GM23338 (cell line): ENCODE measurements at regions not wholly inside any gene's neighbourhood (a gene's known extent, or its start where the extent isn't known, plus 50 kb on each side); places are given as distances from the start of the nearest gene placed in this dataset.

Source experiments
- ATAC-seq: fragments of 200-7000 bp; cut with Tn5 transposase; 3 replicates; pipeline ENCODE4 v1.9.1; 2020
- DNase-seq: peaks from one replicate; pipeline ENCODE4 v3.0.0-alpha.2; 2015; ENCODE audit warnings: low spot score
- H2AFZ ChIP-seq: fragments of 200-600 bp; sonication (generic); 2 replicates; pipeline ENCODE4 v1.8.0; 2016; ENCODE audit warnings: antibody characterized with exemption, mild to moderate bottlenecking, moderate library complexity
- H3F3A ChIP-seq: fragments of 200-600 bp; sonication (generic); replicated peaks from 2 replicates; pipeline ENCODE4 v1.8.0; 2017; ENCODE audit warnings: antibody characterized with exemption, mixed run types, low read depth
- H3K27ac ChIP-seq: fragments of 200-600 bp; sonication (generic); 2 replicates; pipeline ENCODE4 v1.6.1; 2016; ENCODE audit warnings: low read depth
- H3K27me3 ChIP-seq: fragments of 200-600 bp; sonication (generic); 2 replicates; pipeline ENCODE4 v1.8.0; 2016; ENCODE audit warnings: mild to moderate bottlenecking, mixed run types, moderate library complexity; ENCODE audit not compliant: insufficient read depth
- H3K36me3 ChIP-seq: fragments of 200-600 bp; sonication (generic); 2 replicates; pipeline ENCODE4 v1.8.0; 2016; ENCODE audit warnings: mild to moderate bottlenecking; ENCODE audit not compliant: insufficient read depth
- H3K4me1 ChIP-seq: fragments of 200-600 bp; sonication (generic); 2 replicates; pipeline ENCODE4 v1.8.0; 2016; ENCODE audit warnings: mild to moderate bottlenecking, moderate library complexity; ENCODE audit not compliant: insufficient read depth
- H3K4me2 ChIP-seq: fragments of 200-600 bp; sonication (generic); 2 replicates; pipeline ENCODE4 v1.7.1; 2017; ENCODE audit warnings: mixed run types
- H3K4me3 ChIP-seq: fragments of 200-600 bp; sonication (generic); 2 replicates; pipeline ENCODE4 v1.6.1; 2016; ENCODE audit warnings: mixed run types
- H3K79me2 ChIP-seq: fragments of 200-600 bp; sonication (generic); replicated peaks from 2 replicates; pipeline ENCODE4 v1.8.0; 2017; ENCODE audit warnings: mild to moderate bottlenecking; ENCODE audit not compliant: insufficient read depth
- H3K9me2 ChIP-seq: fragments of 200-600 bp; sonication (generic); 2 replicates; pipeline ENCODE4 v1.8.0; 2017; ENCODE audit not compliant: insufficient read depth
- H4K20me1 ChIP-seq: fragments of 200-600 bp; sonication (generic); replicated peaks from 2 replicates; pipeline ENCODE4 v1.8.0; 2017; ENCODE audit warnings: mild to moderate bottlenecking; ENCODE audit not compliant: insufficient read depth
- H3K27ac Mint-ChIP-seq: 2 replicates; pipeline ENCODE4 v1.8.0; 2020; ENCODE audit warnings: inconsistent platforms, mild to moderate bottlenecking, moderate library complexity, mixed read lengths
- H3K27me3 Mint-ChIP-seq: 3 replicates; pipeline ENCODE4 v1.8.0; 2022; ENCODE audit warnings: low read depth, mild to moderate bottlenecking, moderate library complexity, mixed read lengths, inconsistent platforms; ENCODE audit not compliant: insufficient read depth, poor library complexity
- H3K36me3 Mint-ChIP-seq: 3 replicates; pipeline ENCODE4 v1.8.0; 2021; ENCODE audit warnings: low read depth, mild to moderate bottlenecking, inconsistent platforms, moderate library complexity, mixed read lengths
- H3K4me1 Mint-ChIP-seq: 3 replicates; pipeline ENCODE4 v1.8.0; 2020; ENCODE audit warnings: mild to moderate bottlenecking, inconsistent platforms, mixed read lengths
- H3K4me3 Mint-ChIP-seq: 3 replicates; pipeline ENCODE4 v1.8.0; 2021; ENCODE audit warnings: moderate library complexity, mild to moderate bottlenecking, inconsistent platforms, mixed read lengths
- H3K9me3 Mint-ChIP-seq: 3 replicates; pipeline ENCODE4 v1.8.0; 2020; ENCODE audit warnings: moderate library complexity, mild to moderate bottlenecking, inconsistent platforms, mixed read lengths
- CREB1 ChIP-seq: fragments of 250-450 bp; sonication (Bioruptor Pico); IDR thresholded peaks from 2 replicates; pipeline ENCODE4 v1.5.0; 2020; ENCODE audit warnings: low read depth, mild to moderate bottlenecking, moderate library complexity
- ETS1 ChIP-seq: IDR thresholded peaks from 2 replicates; pipeline ENCODE4 v1.6.1; 2016; ENCODE audit warnings: antibody characterized with exemption
- EZH2 ChIP-seq: fragments of 200-600 bp; sonication (generic); IDR thresholded peaks from one replicate; pipeline ENCODE4 v1.8.0; 2017; ENCODE audit warnings: antibody characterized with exemption, mild to moderate bottlenecking, low read depth; ENCODE audit not compliant: unreplicated experiment
- EZH2phosphoT487 ChIP-seq: fragments of 200-600 bp; sonication (generic); IDR thresholded peaks from one replicate; pipeline ENCODE4 v1.8.1; 2018; ENCODE audit warnings: antibody characterized with exemption; ENCODE audit not compliant: unreplicated experiment
- JUNB ChIP-seq: IDR thresholded peaks from one replicate; pipeline ENCODE4 v1.6.1; 2016; ENCODE audit warnings: antibody characterized with exemption; ENCODE audit not compliant: unreplicated experiment
- NANOG ChIP-seq: IDR thresholded peaks from 2 replicates; pipeline ENCODE4 v1.6.1; 2016; ENCODE audit warnings: antibody characterized with exemption, borderline replicate concordance
- POLR2AphosphoS5 ChIP-seq: IDR thresholded peaks from 2 replicates; pipeline ENCODE4 v1.6.1; 2016; ENCODE audit warnings: antibody characterized with exemption, low read depth
- STAT1 ChIP-seq: IDR thresholded peaks from one replicate; pipeline ENCODE4 v1.6.1; 2016; ENCODE audit warnings: antibody characterized with exemption; ENCODE audit not compliant: unreplicated experiment
- ZNF114 ChIP-seq: fragments of 250-450 bp; sonication (Bioruptor Pico); IDR thresholded peaks from 2 replicates; pipeline ENCODE4 v1.5.0; 2020; ENCODE audit warnings: mild to moderate bottlenecking, moderate library complexity
- ZNF331 ChIP-seq: fragments of 250-450 bp; sonication (Bioruptor Pico); IDR thresholded peaks from 2 replicates; pipeline ENCODE4 v1.5.0; 2020; ENCODE audit warnings: low read depth, mild to moderate bottlenecking, moderate library complexity
- TF ChIP-seq, protein P1 (sequence below): fragments of 250-450 bp; sonication (Bioruptor Pico); IDR thresholded peaks from 2 replicates; pipeline ENCODE4 v1.5.0; 2020; ENCODE audit warnings: mild to moderate bottlenecking, moderate library complexity
- TF ChIP-seq, protein P2 (sequence below), 2 experiments: fragments of 200-600 bp in 1 of 2; sonication (generic) in 1 of 2; conservative IDR thresholded peaks; 2 replicates each; pipeline versions ENCODE4 v1.5.1 to v1.6.1; 2016 to 2017; ENCODE audit warnings: antibody characterized with exemption in 2 of 2, low read depth in 2 of 2, mild to moderate bottlenecking in 2 of 2, moderate library complexity in 1 of 2
- TF ChIP-seq, protein P3 (sequence below): IDR thresholded peaks from one replicate; pipeline ENCODE4 v1.6.1; 2018; ENCODE audit warnings: antibody characterized with exemption; ENCODE audit not compliant: unreplicated experiment

DNA sequence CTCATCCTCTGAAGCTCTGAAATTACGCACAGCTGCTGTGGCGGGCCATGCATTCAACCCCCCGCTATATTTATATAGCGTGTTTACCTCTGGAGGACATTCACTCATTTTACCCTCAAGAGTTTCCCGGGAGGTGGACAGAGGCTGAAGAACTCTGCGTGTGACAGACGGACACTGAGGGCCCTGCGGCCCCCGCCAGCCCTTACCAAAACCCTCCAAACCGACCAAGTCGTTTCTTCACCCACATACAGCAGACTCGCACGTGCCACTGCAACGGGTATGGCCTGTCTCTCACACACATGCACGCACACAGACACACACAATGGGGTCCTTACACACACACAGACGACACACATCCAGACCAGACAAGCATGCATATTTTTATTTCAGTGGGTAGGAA, 216.4 kb upstream of the FOXF1 start:
- 0 out of 2 replicates have a peak, but pooled peaks cover 4% of the 10 kb centered on the region for H3F3A ChIP-seq
- Mint-ChIP-seq H3K9me3 (no peaks in the 10 kb centered on the region), H3K4me3 (no peak overlapping the region), H3K4me1 (peaks cover 32% of the 10 kb centered on the region), H3K27me3 (peaks cover 55% of the 10 kb centered on the region), H3K27ac (no peak overlapping the region), H3K36me3 (no peaks in the 10 kb centered on the region)
- no peaks in the 10 kb centered on the region for H3K79me2 ChIP-seq
- no peaks in the 10 kb centered on the region for H3K36me3 ChIP-seq
- no peak overlapping the region for H3K4me2 ChIP-seq
- H3K9me2 ChIP-seq, result no peaks in the 10 kb centered on the region
- no peak overlapping the region for H3K4me3 ChIP-seq
- DNase-seq (no peak), ATAC-seq (no peak)
- no peak overlapping the region for H2AFZ ChIP-seq
- H3K4me1 ChIP-seq, result peaks cover 14% of the 10 kb centered on the region
- H3K27ac ChIP-seq, result no peak overlapping the region
- H3K27me3 ChIP-seq, result peaks cover 37% of the 10 kb centered on the region
- no peak for TF ChIP-seq ZNF331 (CRISPR knock-in tag)
- TF ChIP-seq STAT1, result no peak
- no peak for TF ChIP-seq EZH2phosphoT487
- no peak for TF ChIP-seq POLR2AphosphoS5
- TF ChIP-seq, protein P1, sequence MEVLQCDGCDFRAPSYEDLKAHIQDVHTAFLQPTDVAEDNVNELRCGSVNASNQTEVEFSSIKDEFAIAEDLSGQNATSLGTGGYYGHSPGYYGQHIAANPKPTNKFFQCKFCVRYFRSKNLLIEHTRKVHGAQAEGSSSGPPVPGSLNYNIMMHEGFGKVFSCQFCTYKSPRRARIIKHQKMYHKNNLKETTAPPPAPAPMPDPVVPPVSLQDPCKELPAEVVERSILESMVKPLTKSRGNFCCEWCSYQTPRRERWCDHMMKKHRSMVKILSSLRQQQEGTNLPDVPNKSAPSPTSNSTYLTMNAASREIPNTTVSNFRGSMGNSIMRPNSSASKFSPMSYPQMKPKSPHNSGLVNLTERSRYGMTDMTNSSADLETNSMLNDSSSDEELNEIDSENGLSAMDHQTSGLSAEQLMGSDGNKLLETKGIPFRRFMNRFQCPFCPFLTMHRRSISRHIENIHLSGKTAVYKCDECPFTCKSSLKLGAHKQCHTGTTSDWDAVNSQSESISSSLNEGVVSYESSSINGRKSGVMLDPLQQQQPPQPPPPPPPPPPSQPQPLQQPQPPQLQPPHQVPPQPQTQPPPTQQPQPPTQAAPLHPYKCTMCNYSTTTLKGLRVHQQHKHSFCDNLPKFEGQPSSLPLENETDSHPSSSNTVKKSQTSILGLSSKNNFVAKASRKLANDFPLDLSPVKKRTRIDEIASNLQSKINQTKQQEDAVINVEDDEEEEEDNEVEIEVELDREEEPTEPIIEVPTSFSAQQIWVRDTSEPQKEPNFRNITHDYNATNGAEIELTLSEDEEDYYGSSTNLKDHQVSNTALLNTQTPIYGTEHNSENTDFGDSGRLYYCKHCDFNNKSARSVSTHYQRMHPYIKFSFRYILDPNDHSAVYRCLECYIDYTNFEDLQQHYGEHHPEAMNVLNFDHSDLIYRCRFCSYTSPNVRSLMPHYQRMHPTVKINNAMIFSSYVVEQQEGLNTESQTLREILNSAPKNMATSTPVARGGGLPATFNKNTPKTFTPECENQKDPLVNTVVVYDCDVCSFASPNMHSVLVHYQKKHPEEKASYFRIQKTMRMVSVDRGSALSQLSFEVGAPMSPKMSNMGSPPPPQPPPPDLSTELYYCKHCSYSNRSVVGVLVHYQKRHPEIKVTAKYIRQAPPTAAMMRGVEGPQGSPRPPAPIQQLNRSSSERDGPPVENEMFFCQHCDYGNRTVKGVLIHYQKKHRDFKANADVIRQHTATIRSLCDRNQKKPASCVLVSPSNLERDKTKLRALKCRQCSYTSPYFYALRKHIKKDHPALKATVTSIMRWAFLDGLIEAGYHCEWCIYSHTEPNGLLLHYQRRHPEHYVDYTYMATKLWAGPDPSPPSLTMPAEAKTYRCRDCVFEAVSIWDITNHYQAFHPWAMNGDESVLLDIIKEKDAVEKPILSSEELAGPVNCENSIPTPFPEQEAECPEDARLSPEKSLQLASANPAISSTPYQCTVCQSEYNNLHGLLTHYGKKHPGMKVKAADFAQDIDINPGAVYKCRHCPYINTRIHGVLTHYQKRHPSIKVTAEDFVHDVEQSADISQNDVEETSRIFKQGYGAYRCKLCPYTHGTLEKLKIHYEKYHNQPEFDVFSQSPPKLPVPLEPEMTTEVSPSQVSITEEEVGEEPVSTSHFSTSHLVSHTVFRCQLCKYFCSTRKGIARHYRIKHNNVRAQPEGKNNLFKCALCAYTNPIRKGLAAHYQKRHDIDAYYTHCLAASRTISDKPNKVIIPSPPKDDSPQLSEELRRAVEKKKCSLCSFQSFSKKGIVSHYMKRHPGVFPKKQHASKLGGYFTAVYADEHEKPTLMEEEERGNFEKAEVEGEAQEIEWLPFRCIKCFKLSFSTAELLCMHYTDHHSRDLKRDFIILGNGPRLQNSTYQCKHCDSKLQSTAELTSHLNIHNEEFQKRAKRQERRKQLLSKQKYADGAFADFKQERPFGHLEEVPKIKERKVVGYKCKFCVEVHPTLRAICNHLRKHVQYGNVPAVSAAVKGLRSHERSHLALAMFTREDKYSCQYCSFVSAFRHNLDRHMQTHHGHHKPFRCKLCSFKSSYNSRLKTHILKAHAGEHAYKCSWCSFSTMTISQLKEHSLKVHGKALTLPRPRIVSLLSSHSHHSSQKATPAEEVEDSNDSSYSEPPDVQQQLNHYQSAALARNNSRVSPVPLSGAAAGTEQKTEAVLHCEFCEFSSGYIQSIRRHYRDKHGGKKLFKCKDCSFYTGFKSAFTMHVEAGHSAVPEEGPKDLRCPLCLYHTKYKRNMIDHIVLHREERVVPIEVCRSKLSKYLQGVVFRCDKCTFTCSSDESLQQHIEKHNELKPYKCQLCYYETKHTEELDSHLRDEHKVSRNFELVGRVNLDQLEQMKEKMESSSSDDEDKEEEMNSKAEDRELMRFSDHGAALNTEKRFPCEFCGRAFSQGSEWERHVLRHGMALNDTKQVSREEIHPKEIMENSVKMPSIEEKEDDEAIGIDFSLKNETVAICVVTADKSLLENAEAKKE (CRISPR knock-in tag), result no peak
- TF ChIP-seq, protein P2, sequence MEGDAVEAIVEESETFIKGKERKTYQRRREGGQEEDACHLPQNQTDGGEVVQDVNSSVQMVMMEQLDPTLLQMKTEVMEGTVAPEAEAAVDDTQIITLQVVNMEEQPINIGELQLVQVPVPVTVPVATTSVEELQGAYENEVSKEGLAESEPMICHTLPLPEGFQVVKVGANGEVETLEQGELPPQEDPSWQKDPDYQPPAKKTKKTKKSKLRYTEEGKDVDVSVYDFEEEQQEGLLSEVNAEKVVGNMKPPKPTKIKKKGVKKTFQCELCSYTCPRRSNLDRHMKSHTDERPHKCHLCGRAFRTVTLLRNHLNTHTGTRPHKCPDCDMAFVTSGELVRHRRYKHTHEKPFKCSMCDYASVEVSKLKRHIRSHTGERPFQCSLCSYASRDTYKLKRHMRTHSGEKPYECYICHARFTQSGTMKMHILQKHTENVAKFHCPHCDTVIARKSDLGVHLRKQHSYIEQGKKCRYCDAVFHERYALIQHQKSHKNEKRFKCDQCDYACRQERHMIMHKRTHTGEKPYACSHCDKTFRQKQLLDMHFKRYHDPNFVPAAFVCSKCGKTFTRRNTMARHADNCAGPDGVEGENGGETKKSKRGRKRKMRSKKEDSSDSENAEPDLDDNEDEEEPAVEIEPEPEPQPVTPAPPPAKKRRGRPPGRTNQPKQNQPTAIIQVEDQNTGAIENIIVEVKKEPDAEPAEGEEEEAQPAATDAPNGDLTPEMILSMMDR (conservative IDR thresholded peaks at IDR 0.05; ENCODE audit: low read depth in 2 of 2), result no peak
- TF ChIP-seq NANOG, result no peak
- TF ChIP-seq, protein P3, sequence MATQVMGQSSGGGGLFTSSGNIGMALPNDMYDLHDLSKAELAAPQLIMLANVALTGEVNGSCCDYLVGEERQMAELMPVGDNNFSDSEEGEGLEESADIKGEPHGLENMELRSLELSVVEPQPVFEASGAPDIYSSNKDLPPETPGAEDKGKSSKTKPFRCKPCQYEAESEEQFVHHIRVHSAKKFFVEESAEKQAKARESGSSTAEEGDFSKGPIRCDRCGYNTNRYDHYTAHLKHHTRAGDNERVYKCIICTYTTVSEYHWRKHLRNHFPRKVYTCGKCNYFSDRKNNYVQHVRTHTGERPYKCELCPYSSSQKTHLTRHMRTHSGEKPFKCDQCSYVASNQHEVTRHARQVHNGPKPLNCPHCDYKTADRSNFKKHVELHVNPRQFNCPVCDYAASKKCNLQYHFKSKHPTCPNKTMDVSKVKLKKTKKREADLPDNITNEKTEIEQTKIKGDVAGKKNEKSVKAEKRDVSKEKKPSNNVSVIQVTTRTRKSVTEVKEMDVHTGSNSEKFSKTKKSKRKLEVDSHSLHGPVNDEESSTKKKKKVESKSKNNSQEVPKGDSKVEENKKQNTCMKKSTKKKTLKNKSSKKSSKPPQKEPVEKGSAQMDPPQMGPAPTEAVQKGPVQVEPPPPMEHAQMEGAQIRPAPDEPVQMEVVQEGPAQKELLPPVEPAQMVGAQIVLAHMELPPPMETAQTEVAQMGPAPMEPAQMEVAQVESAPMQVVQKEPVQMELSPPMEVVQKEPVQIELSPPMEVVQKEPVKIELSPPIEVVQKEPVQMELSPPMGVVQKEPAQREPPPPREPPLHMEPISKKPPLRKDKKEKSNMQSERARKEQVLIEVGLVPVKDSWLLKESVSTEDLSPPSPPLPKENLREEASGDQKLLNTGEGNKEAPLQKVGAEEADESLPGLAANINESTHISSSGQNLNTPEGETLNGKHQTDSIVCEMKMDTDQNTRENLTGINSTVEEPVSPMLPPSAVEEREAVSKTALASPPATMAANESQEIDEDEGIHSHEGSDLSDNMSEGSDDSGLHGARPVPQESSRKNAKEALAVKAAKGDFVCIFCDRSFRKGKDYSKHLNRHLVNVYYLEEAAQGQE, result no peak
- no peak for TF ChIP-seq EZH2
- TF ChIP-seq ETS1, result no peak
- TF ChIP-seq ZNF114 (CRISPR knock-in tag), result no peak
- TF ChIP-seq JUNB, result no peak
- no peak for TF ChIP-seq CREB1 (CRISPR knock-in tag)
- H4K20me1 ChIP-seq, result no peaks in the 10 kb centered on the region
